ENCODE measurements at regions not wholly inside any gene's neighbourhood (a gene's known extent, or its start where the extent isn't known, plus 50 kb on each side); places are given as distances from the start of the nearest gene placed in this dataset.

DNA sequence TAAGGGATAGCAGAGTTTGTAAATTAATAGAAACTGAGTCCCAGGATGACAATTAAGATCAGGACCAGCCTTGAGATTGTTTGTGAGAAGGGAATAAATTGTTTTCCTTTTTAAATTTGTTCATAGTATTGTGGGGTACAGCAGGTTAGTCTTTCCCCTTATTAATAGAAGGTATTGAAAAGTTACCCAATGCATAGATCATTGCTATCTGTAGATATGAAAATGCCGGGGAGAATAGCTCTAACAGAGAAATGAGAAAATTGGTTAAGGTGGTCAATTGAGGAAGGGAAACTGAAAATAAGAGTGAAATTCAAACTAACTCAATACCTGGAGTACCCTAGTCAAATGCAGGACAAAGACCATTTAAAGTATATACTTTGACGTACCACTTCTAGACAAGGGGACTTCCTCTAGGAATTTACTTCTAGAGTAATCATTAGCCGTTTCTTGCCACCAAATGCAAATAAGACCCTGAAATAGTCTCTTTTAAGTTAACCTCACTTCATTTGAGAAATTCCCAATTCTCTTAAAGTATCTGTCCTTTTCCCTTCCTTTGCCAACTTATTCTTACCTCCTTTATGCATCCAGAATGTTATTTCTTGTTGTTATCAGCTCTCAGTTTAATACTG is 1224.4 kb upstream of the LRRTM1 start:
- TF ChIP-seq, protein P1, sequence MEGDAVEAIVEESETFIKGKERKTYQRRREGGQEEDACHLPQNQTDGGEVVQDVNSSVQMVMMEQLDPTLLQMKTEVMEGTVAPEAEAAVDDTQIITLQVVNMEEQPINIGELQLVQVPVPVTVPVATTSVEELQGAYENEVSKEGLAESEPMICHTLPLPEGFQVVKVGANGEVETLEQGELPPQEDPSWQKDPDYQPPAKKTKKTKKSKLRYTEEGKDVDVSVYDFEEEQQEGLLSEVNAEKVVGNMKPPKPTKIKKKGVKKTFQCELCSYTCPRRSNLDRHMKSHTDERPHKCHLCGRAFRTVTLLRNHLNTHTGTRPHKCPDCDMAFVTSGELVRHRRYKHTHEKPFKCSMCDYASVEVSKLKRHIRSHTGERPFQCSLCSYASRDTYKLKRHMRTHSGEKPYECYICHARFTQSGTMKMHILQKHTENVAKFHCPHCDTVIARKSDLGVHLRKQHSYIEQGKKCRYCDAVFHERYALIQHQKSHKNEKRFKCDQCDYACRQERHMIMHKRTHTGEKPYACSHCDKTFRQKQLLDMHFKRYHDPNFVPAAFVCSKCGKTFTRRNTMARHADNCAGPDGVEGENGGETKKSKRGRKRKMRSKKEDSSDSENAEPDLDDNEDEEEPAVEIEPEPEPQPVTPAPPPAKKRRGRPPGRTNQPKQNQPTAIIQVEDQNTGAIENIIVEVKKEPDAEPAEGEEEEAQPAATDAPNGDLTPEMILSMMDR (IDR thresholded peaks at IDR 0.05; ENCODE audit: low read depth, low read length) = no peak
- no peak overlapping the region for H3K4me3 ChIP-seq (ENCODE audit: low read depth, low read length)

DNA sequence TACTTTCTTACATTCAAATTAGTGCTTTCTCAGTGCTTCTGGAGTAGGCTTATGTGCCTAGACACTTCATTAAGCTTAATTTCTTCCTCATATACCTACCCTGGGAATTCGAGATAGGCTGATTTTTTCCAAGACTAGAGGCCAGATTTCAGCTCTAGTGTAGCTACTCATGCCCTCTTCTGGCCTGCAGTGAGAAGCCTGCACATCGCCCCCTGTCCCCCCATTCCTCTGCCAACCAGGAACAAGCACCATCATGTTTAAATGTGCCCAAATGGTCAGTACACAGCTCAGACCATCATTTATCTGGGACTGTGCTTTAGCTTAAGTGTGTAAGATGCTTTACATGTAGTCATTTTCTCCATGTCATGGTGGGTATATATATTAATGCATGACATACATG is 1218.8 kb upstream of the LRRTM1 start:
- TF ChIP-seq, protein P1 (IDR thresholded peaks at IDR 0.05; ENCODE audit: low read depth, low read length) = no peak
- no peak overlapping the region for H3K4me3 ChIP-seq (ENCODE audit: low read depth, low read length)

DNA sequence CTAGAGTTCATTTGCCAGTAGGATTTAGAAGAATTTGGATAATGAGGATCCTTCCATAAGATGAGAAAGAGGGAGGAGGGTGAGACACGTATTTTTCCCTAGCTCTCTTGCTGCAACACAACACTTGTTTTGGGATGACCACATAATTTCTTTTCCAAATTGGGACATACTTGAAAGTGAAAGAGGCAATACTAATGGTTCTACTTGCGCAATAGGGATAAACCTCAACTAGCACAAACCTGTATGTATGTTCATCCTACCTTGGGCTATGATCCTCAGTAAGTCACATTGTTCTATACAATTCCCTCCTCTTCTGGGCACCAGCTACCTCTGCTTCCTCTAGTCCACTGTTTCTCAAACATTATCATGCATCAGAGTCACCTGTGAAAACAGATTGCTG is 1208.8 kb upstream of the LRRTM1 start:
- no peak overlapping the region for H3K4me3 ChIP-seq (ENCODE audit: low read depth, low read length)
- TF ChIP-seq, protein P1 (IDR thresholded peaks at IDR 0.05; ENCODE audit: low read depth, low read length) = no peak

DNA sequence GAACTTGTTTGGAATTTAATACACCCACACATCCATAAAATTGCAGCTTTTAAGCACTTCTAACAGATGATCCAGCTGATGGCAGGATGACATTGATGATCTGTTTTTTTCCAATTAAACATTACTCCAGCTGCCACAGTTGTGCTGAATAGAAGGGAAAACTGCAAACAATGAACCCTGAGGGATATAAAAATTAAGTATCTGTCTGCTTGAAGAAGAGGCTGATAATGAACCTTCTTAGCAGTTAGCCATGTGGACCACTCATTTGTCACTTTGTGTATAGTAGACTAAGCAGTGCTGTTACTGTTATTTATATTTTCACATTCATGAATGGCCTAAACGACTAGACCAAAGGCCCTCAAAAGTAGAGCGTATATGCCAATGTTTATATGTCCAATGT is 1201.0 kb upstream of the LRRTM1 start:
- TF ChIP-seq, protein P1 (IDR thresholded peaks at IDR 0.05; ENCODE audit: low read depth, low read length) = no peak
- H3K4me3 ChIP-seq (ENCODE audit: low read depth, low read length) = no peak overlapping the region

DNA sequence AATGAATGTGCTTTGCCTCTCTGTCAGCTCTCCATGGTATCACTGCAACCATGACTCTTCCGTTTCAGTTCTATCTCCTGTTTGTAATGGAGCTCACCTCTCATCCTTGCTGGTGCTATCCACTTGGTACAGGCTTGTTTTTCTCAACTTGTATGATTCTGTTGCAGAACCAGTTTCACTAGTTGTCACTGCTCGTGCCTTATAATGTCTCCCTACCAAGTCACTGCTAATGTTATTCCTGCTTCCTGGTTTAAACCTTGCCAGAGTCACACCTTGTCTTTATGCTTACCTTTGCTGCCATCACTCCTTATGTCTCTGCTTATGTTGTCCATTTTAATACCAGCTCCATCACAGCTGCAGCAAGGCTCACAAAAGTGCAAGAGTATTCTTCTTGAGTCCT is 1191.0 kb upstream of the LRRTM1 start:
- TF ChIP-seq, protein P1 (IDR thresholded peaks at IDR 0.05; ENCODE audit: low read depth, low read length) = no peak
- H3K4me3 ChIP-seq (ENCODE audit: low read depth, low read length) = no peak overlapping the region

DNA sequence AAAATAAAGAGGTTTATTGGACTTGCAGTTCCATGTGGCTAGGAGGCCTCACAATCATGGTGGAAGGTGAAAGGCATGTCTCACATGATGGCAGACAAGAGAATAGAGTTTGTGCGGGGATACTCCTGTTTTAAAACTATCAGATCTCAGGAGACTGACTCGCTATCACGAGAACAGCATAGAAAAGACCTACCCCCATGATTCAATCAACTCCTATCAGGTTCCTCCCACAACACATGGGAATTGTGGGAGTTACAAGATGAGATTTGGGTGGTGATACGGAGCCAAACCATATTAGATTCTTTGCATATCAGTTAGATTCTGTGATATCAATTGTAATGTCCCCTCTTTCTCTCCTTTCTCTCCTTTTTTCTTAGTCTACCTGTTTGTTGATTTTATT is 1178.7 kb upstream of the LRRTM1 start:
- no peak overlapping the region for H3K4me3 ChIP-seq (ENCODE audit: low read depth, low read length)
- TF ChIP-seq, protein P1 (IDR thresholded peaks at IDR 0.05; ENCODE audit: low read depth, low read length) = no peak

DNA sequence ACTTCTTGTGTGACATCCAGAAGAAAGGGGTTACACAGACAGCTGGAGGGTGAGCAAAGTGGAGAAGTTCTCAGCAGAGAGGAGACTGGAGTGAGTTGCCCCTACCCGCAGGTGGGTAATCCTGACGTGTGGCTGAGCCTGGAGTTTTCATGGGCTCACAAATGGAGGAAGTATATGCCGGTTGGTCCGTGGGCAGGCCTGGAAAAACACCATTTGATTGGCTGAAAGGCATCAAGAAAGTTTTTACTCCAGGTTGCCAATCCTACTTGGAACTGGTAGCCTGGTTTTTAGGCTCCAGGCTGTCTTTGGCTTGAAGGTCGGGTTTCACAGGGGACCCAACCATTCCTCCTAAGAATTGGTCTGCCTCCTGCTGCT is 1177.4 kb upstream of the LRRTM1 start:
- H3K4me3 ChIP-seq (ENCODE audit: low read depth, low read length) = no peak overlapping the region
- TF ChIP-seq, protein P1 (IDR thresholded peaks at IDR 0.05; ENCODE audit: low read depth, low read length) = no peak
